Activated naive CD4-positive, alpha-beta T cell treated with anti-CD3 and anti-CD28 coated beads, Interleukin-2, amount 10 ng/mL, durations not matched to agents 7 days and 5 days (primary cell): ENCODE measurements at regions not wholly inside any gene's neighbourhood (a gene's known extent, or its start where the extent isn't known, plus 50 kb on each side); places are given as distances from the start of the nearest gene placed in this dataset.

ENCODE experiments used
- CTCF ChIA-PET: fragments of 350-600 bp; sonication (Branson Sonifier 250); formaldehyde crosslinking; loops from one replicate; lab custom pipeline; 2021; ENCODE audit warnings: antibody characterized with exemption; lab: Charles Lee
- DNase-seq: peaks from one replicate; pipeline ENCODE4 v3.0.0-alpha.2; 2020
- H3K27ac Mint-ChIP-seq: one replicate; pipeline ENCODE4 v1.8.0; 2021; ENCODE audit warnings: mild to moderate bottlenecking, moderate library complexity, mixed read lengths
- H3K27me3 Mint-ChIP-seq: one replicate; pipeline ENCODE4 v1.8.0; 2021; ENCODE audit warnings: mild to moderate bottlenecking, mixed read lengths
- H3K36me3 Mint-ChIP-seq: one replicate; pipeline ENCODE4 v1.8.0; 2021; ENCODE audit warnings: mixed read lengths
- H3K4me1 Mint-ChIP-seq: one replicate; pipeline ENCODE4 v1.8.0; 2021; ENCODE audit warnings: mixed read lengths
- H3K4me3 Mint-ChIP-seq: one replicate; pipeline ENCODE4 v1.8.0; 2021; ENCODE audit warnings: mild to moderate bottlenecking, moderate library complexity, mixed read lengths
- H3K9me3 Mint-ChIP-seq: one replicate; pipeline ENCODE4 v1.8.0; 2021; ENCODE audit warnings: mixed read lengths

DNA sequence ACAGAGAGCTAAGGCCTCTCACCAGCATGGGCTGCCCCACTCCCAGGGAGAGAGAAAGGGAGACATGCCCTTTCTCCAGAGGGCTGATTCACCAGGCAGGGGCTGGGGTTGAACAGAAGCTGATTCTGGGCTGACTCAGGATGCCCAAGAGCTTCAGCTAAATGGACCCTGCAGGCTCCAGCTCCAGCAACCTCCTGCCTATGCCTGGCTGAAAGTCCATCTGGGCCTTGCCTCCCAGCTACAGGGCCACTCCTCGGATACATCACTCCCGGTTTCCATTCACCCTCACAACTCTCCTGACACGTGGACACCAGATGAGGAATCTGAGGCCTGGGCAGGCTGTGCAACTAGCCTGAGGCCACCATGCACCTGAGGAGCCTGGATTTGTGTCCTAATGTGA lies 215.5 kb downstream of the BUD13 start:
- DNase-seq, result no peak
- H3K4me3 Mint-ChIP-seq, result no peak overlapping the region
- peaks cover 2% of the 10 kb centered on the region for H3K9me3 Mint-ChIP-seq
- H3K36me3 Mint-ChIP-seq, result no peaks in the 10 kb centered on the region
- no peak overlapping the region for H3K27ac Mint-ChIP-seq
- no peaks in the 10 kb centered on the region for H3K4me1 Mint-ChIP-seq
- peaks cover 10% of the 10 kb centered on the region for H3K27me3 Mint-ChIP-seq
- CTCF ChIA-PET, result no interaction called here

GRCh38 chr11:116556483-116556882 lies 216.3 kb downstream of the BUD13 start:
- H3K27ac Mint-ChIP-seq, result no peak overlapping the region
- H3K27me3 Mint-ChIP-seq, result peaks cover 9% of the 10 kb centered on the region
- H3K36me3 Mint-ChIP-seq, result no peaks in the 10 kb centered on the region
- H3K4me3 Mint-ChIP-seq, result no peak overlapping the region
- H3K4me1 Mint-ChIP-seq, result no peaks in the 10 kb centered on the region
- DNase-seq, result no peak
- H3K9me3 Mint-ChIP-seq, result peaks cover 2% of the 10 kb centered on the region
- CTCF ChIA-PET, result no interaction called here

- H3K9me3 Mint-ChIP-seq, result peaks cover 2% of the 10 kb centered on the region
- no peak for DNase-seq
- no peak overlapping the region for H3K4me3 Mint-ChIP-seq
- no peaks in the 10 kb centered on the region for H3K36me3 Mint-ChIP-seq
- peaks cover 4% of the 10 kb centered on the region for H3K27me3 Mint-ChIP-seq
- CTCF ChIA-PET, result no interaction called here
- no peak overlapping the region for H3K27ac Mint-ChIP-seq
- no peaks in the 10 kb centered on the region for H3K4me1 Mint-ChIP-seq
Measured at GRCh38 chr11:116553482-116553881, 219.3 kb downstream of the BUD13 start.

DNA sequence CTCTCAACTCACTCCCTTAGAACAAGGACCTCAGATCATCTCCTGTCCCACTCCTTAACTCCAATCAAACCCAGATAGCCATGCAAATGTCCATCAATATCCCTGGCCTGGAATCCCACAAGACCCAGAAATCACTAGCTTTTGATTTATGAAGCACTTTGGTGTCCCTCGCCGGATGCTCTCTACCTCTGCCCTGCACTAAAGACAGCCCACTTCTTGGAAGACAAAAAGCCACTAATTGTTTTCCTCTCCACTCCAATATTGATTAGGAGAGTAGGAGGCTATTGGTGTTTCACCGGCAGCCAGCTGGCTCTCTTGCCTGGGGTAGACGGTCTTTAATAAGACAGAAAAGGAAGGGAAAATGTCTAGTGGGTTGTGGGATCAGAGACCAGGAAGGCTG lies 221.2 kb downstream of the BUD13 start:
- CTCF ChIA-PET, result no interaction called here
- Mint-ChIP-seq H3K4me3 (no peak overlapping the region), H3K27me3 (peaks cover 1% of the 10 kb centered on the region), H3K36me3 (no peaks in the 10 kb centered on the region), H3K9me3 (peaks cover 3% of the 10 kb centered on the region), H3K4me1 (no peaks in the 10 kb centered on the region), H3K27ac (no peak overlapping the region)
- DNase-seq, result no peak

- DNase-seq, result no peak
- H3K27ac Mint-ChIP-seq, result no peak overlapping the region
- CTCF ChIA-PET, result no interaction called here
- no peaks in the 10 kb centered on the region for H3K36me3 Mint-ChIP-seq
- H3K9me3 Mint-ChIP-seq, result peaks cover 2% of the 10 kb centered on the region
- no peak overlapping the region for H3K4me3 Mint-ChIP-seq
- H3K27me3 Mint-ChIP-seq, result no peaks in the 10 kb centered on the region
- no peaks in the 10 kb centered on the region for H3K4me1 Mint-ChIP-seq
Measured at GRCh38 chr11:116548256-116548655, 224.5 kb downstream of the BUD13 start.

DNA sequence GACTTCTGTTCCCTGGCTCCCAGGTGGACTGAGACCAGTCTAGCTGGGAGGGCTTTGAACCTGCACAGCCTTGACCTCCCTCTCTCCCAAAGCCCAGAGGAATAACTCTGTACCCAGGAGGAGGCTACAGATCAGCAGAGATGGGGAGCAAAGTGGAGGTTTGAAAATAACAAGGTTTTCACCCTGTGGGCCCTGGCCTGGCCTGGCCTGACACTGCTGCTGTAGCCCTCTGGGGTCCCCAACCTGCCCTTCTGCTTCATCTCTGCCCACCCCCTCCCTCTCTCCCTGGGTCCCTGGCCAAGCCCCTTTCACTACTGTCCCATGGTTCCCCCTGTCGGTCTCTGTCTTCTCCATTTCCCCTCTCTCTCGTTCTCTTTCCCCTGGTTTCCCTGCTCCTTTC lies 225.2 kb downstream of the BUD13 start:
- no peak for DNase-seq
- no peak overlapping the region for H3K4me3 Mint-ChIP-seq
- H3K36me3 Mint-ChIP-seq, result no peaks in the 10 kb centered on the region
- no peaks in the 10 kb centered on the region for H3K27me3 Mint-ChIP-seq
- peaks cover 2% of the 10 kb centered on the region for H3K9me3 Mint-ChIP-seq
- H3K27ac Mint-ChIP-seq, result no peak overlapping the region
- CTCF ChIA-PET, result no interaction called here
- H3K4me1 Mint-ChIP-seq, result no peaks in the 10 kb centered on the region

- CTCF ChIA-PET, result no interaction called here
- no peak overlapping the region for H3K4me3 Mint-ChIP-seq
- no peaks in the 10 kb centered on the region for H3K36me3 Mint-ChIP-seq
- H3K27me3 Mint-ChIP-seq, result no peaks in the 10 kb centered on the region
- no peaks in the 10 kb centered on the region for H3K4me1 Mint-ChIP-seq
- peaks cover 2% of the 10 kb centered on the region for H3K9me3 Mint-ChIP-seq
- no peak for DNase-seq
- no peak overlapping the region for H3K27ac Mint-ChIP-seq
Measured at GRCh38 chr11:116545912-116546311, 226.9 kb downstream of the BUD13 start.

DNA sequence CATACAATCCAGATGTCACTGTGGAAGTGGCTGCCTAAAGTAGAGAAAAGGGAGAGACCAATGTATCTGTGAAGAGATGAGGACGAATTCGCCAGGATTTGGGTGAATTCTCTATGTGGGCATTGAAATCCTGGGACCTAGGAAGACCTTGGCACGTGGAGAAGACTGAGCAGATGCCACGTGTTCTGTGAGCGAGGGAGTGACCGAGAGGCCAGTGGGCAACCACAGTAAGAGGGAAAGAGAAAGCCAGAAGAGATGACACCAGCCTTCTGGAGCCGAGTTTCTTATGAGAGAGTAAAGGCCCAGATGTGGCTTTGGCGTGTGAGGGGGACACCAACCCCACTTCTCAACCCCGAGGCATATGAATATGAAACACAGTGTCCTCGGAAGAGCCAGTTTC lies 228.1 kb downstream of the BUD13 start:
- no peak overlapping the region for H3K27ac Mint-ChIP-seq
- no peak overlapping the region for H3K4me3 Mint-ChIP-seq
- H3K4me1 Mint-ChIP-seq, result no peaks in the 10 kb centered on the region
- peaks cover 2% of the 10 kb centered on the region for H3K9me3 Mint-ChIP-seq
- DNase-seq, result no peak
- no peaks in the 10 kb centered on the region for H3K36me3 Mint-ChIP-seq
- H3K27me3 Mint-ChIP-seq, result no peaks in the 10 kb centered on the region
- CTCF ChIA-PET, result no interaction called here

- no peak overlapping the region for H3K4me3 Mint-ChIP-seq
- no peaks in the 10 kb centered on the region for H3K4me1 Mint-ChIP-seq
- CTCF ChIA-PET, result no interaction called here
- no peaks in the 10 kb centered on the region for H3K27me3 Mint-ChIP-seq
- H3K36me3 Mint-ChIP-seq, result no peaks in the 10 kb centered on the region
- H3K27ac Mint-ChIP-seq, result no peak overlapping the region
- peaks cover 2% of the 10 kb centered on the region for H3K9me3 Mint-ChIP-seq
- no peak for DNase-seq
Measured at GRCh38 chr11:116543911-116544475, 228.8 kb downstream of the BUD13 start.

- no peak for DNase-seq
- peaks cover 2% of the 10 kb centered on the region for H3K9me3 Mint-ChIP-seq
- no peaks in the 10 kb centered on the region for H3K36me3 Mint-ChIP-seq
- H3K27ac Mint-ChIP-seq, result no peak overlapping the region
- H3K27me3 Mint-ChIP-seq, result no peaks in the 10 kb centered on the region
- CTCF ChIA-PET, result no interaction called here
- H3K4me3 Mint-ChIP-seq, result no peak overlapping the region
- H3K4me1 Mint-ChIP-seq, result no peaks in the 10 kb centered on the region
Measured at GRCh38 chr11:116543099-116543498, 229.7 kb downstream of the BUD13 start.

DNA sequence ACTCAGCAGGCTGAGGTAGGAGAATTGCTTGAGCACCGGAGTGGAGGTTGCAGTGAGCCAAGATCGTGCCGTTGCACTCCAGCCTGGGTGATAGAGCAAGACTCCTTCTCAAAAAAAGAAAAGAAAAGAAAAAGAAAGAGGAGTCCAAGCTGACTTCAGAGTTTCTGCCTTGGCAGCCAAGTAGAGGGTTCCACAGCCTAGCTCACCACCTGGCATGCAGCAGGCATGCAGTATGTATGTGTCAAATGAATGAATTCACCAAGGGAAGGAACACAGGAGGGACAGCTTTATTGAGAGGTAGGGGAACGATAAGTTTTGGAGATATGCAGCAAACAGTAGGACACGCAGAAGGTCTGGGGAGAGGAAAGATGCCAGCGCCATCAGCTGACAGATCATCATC lies 230.4 kb downstream of the BUD13 start:
- H3K4me3 Mint-ChIP-seq, result no peak overlapping the region
- no peaks in the 10 kb centered on the region for H3K4me1 Mint-ChIP-seq
- no peak overlapping the region for H3K27ac Mint-ChIP-seq
- H3K36me3 Mint-ChIP-seq, result no peaks in the 10 kb centered on the region
- no peaks in the 10 kb centered on the region for H3K27me3 Mint-ChIP-seq
- CTCF ChIA-PET, result no interaction called here
- H3K9me3 Mint-ChIP-seq, result peaks cover 2% of the 10 kb centered on the region
- DNase-seq, result no peak

- no peaks in the 10 kb centered on the region for H3K4me1 Mint-ChIP-seq
- no peaks in the 10 kb centered on the region for H3K36me3 Mint-ChIP-seq
- CTCF ChIA-PET, result no interaction called here
- no peak for DNase-seq
- H3K4me3 Mint-ChIP-seq, result no peak overlapping the region
- H3K9me3 Mint-ChIP-seq, result no peaks in the 10 kb centered on the region
- H3K27me3 Mint-ChIP-seq, result peaks cover 1% of the 10 kb centered on the region
- H3K27ac Mint-ChIP-seq, result no peak overlapping the region
Measured at GRCh38 chr11:116541460-116541859, 231.3 kb downstream of the BUD13 start.

GRCh38 chr11:116540645-116541304 lies 232.0 kb downstream of the BUD13 start:
- peaks cover 8% of the 10 kb centered on the region for H3K27me3 Mint-ChIP-seq
- no peaks in the 10 kb centered on the region for H3K36me3 Mint-ChIP-seq
- no peaks in the 10 kb centered on the region for H3K4me1 Mint-ChIP-seq
- H3K9me3 Mint-ChIP-seq, result no peaks in the 10 kb centered on the region
- no peak overlapping the region for H3K27ac Mint-ChIP-seq
- CTCF ChIA-PET, result no interaction called here
- no peak for DNase-seq
- H3K4me3 Mint-ChIP-seq, result no peak overlapping the region

DNA sequence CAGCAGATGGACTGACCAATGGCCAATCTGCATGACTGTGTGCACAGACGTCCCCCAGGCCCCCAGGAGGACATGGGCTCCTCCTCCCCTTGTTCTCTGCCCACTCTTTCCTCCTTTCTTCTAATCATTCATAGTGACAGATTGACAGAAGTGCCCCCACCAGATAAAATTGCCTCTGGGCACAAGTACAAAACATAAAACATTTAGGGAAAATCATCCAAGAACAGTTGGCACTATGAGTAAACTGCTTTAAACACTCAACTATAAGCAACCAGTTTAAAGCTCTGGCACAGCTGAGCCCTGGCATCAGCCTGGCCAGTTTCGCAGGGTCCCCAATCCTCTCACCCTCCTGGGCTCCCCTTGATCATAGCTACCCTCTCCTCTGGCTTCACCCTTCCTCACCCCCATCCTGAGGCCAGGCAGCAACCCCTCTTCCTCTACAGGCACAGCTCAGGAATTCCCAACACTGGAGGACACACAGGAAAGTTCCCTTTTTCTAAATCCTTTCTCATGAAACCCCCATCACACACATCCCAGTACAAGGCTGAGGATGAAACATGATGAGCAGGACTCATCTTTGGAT lies 232.9 kb downstream of the BUD13 start:
- Mint-ChIP-seq H3K27ac (no peak overlapping the region), H3K27me3 (peaks cover 8% of the 10 kb centered on the region), H3K9me3 (no peaks in the 10 kb centered on the region), H3K4me1 (no peaks in the 10 kb centered on the region), H3K4me3 (no peak overlapping the region), H3K36me3 (no peaks in the 10 kb centered on the region)
- CTCF ChIA-PET, result no interaction called here
- no peak for DNase-seq

DNA sequence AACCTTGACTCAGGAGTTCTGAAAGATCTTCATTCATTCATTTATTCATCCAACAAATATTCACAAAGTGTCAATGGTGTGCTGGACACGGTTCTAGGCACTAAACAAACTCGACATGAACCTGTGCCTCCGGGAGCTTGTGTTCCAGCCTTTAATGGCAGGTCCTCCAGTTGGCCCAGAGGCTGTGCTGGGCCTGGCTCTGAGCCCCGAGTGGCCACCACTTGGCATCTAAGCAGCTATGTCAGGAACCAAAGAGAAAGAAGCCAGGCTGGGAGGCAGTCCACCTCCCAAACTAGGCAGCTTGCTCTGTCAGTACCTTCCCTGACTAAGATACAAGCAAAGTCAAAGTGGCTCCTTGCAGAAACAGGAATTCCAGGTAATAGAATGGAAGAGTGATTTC lies 233.6 kb downstream of the BUD13 start:
- no peak overlapping the region for H3K27ac Mint-ChIP-seq
- H3K9me3 Mint-ChIP-seq, result no peaks in the 10 kb centered on the region
- H3K27me3 Mint-ChIP-seq, result peaks cover 13% of the 10 kb centered on the region
- CTCF ChIA-PET, result no interaction called here
- DNase-seq, result no peak
- H3K36me3 Mint-ChIP-seq, result no peaks in the 10 kb centered on the region
- H3K4me3 Mint-ChIP-seq, result no peak overlapping the region
- H3K4me1 Mint-ChIP-seq, result no peaks in the 10 kb centered on the region
